MM.1S (cell line): ENCODE measurements at regions not wholly inside any gene's neighbourhood (a gene's known extent, or its start where the extent isn't known, plus 50 kb on each side); places are given as distances from the start of the nearest gene placed in this dataset.

Experiments
- CTCF ChIP-seq: fragments of 300-600 bp; sonication (generic); IDR thresholded peaks from 2 replicates; pipeline ENCODE4 v1.5.1; 2016; ENCODE audit warnings: antibody characterized with exemption, low read length, mixed read lengths
- EZH2 ChIP-seq: fragments of 300-600 bp; sonication (generic); optimal IDR thresholded peaks from 2 replicates; pipeline ENCODE3; 2017; ENCODE audit warnings: low read depth, mild to moderate bottlenecking, antibody characterized with exemption, low read length, mixed read lengths

- TF ChIP-seq CTCF (no peak), EZH2 (no peak)
Measured at GRCh38 chr5:112653638-112654205, 84.0 kb upstream of the APC start.
